SK-N-MC (cell line): ENCODE measurements at regions not wholly inside any gene's neighbourhood (a gene's known extent, or its start where the extent isn't known, plus 50 kb on each side); places are given as distances from the start of the nearest gene placed in this dataset.

Source experiments
- DNase-seq: peaks from one replicate; pipeline ENCODE4 v3.0.0-alpha.2; 2011; ENCODE audit warnings: low read depth, low spot score
- H3K27ac ChIP-seq: fragments of 200-600 bp; sonication (generic); 2 replicates; pipeline ENCODE4 v1.5.1; 2016; ENCODE audit warnings: mixed run types
- H3K36me3 ChIP-seq: fragments of 200-600 bp; sonication (generic); 2 replicates; pipeline ENCODE4 v1.6.1; 2017; ENCODE audit warnings: antibody characterized with exemption, low read length, mixed read lengths; ENCODE audit not compliant: insufficient read depth
- H3K4me3 ChIP-seq: fragments of 200-600 bp; sonication (generic); 2 replicates; pipeline ENCODE4 v1.5.1; 2016
- H3K9ac ChIP-seq: fragments of 200-600 bp; sonication (generic); 2 replicates; pipeline ENCODE4 v1.8.0; 2017; ENCODE audit warnings: mixed run types, mixed read lengths; ENCODE audit not compliant: insufficient read length
- H3K9me3 ChIP-seq: fragments of 200-600 bp; sonication (generic); 2 replicates; pipeline ENCODE4 v1.6.1; 2017; ENCODE audit warnings: low read depth, mild to moderate bottlenecking, antibody characterized with exemption, low read length, moderate library complexity, mixed read lengths
- EZH2 ChIP-seq: fragments of 200-600 bp; sonication (generic); IDR thresholded peaks from one replicate; pipeline ENCODE4 v1.6.1; 2017; ENCODE audit warnings: antibody characterized with exemption
- FOXP2 ChIP-seq: optimal IDR thresholded peaks from 2 replicates; pipeline ENCODE3; 2011; ENCODE audit warnings: mild to moderate bottlenecking, moderate library complexity; ENCODE audit not compliant: insufficient read depth; ENCODE audit errors: extremely low read length, control extremely low read depth
- POLR2AphosphoS5 ChIP-seq: IDR thresholded peaks from 2 replicates; pipeline ENCODE4 v1.6.1; 2012; ENCODE audit warnings: mild to moderate bottlenecking, low read depth, low read length, borderline replicate concordance

GRCh38 chr20:11832397-11832796 lies 85.3 kb upstream of the BTBD3 start:
- no peaks in the 10 kb centered on the region for H3K9me3 ChIP-seq
- DNase-seq, result no peak
- no peaks in the 10 kb centered on the region for H3K36me3 ChIP-seq
- no peak for TF ChIP-seq FOXP2
- TF ChIP-seq EZH2, result no peak
- no peak for TF ChIP-seq POLR2AphosphoS5
- H3K27ac ChIP-seq, result no peak overlapping the region
- no peak overlapping the region for H3K4me3 ChIP-seq
- H3K9ac ChIP-seq, result no peak overlapping the region

DNA sequence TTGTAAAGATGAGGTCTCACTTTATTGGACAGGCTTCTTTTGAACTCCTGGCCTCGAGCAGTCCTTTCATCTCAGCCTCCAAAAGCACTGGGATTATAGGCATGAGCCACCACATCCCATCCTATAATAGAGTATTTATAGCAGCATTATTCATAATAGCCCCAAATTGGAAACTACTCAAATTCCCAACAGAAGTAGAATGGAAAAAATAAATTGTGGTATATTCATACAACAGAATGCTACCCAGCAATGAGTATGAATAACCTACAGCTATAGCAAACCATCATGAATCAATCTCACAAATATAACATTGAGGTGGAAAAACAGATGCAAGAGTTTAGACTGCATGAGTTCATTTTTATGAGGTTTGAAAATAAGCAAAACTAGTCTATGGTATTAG lies 84.8 kb upstream of the BTBD3 start:
- Histone ChIP-seq H3K36me3 (no peaks in the 10 kb centered on the region), H3K9me3 (no peaks in the 10 kb centered on the region), H3K4me3 (no peak overlapping the region), H3K9ac (no peak overlapping the region), H3K27ac (no peak overlapping the region)
- DNase-seq, result no peak
- TF ChIP-seq POLR2AphosphoS5 (no peak), FOXP2 (no peak), EZH2 (no peak)

- no peak overlapping the region for H3K9ac ChIP-seq
- no peaks in the 10 kb centered on the region for H3K9me3 ChIP-seq
- H3K36me3 ChIP-seq, result no peaks in the 10 kb centered on the region
- DNase-seq, result no peak
- H3K4me3 ChIP-seq, result no peak overlapping the region
- no peak overlapping the region for H3K27ac ChIP-seq
- no peak for TF ChIP-seq FOXP2
- TF ChIP-seq EZH2, result no peak
- no peak for TF ChIP-seq POLR2AphosphoS5
Measured at GRCh38 chr20:11833825-11834224, 83.9 kb upstream of the BTBD3 start.

- H3K4me3 ChIP-seq, result no peak overlapping the region
- no peaks in the 10 kb centered on the region for H3K9me3 ChIP-seq
- H3K9ac ChIP-seq, result no peak overlapping the region
- no peak for DNase-seq
- no peak for TF ChIP-seq POLR2AphosphoS5
- TF ChIP-seq EZH2, result no peak
- no peak for TF ChIP-seq FOXP2
- H3K36me3 ChIP-seq, result no peaks in the 10 kb centered on the region
- no peak overlapping the region for H3K27ac ChIP-seq
Measured at GRCh38 chr20:11838076-11838636, 79.5 kb upstream of the BTBD3 start.

DNA sequence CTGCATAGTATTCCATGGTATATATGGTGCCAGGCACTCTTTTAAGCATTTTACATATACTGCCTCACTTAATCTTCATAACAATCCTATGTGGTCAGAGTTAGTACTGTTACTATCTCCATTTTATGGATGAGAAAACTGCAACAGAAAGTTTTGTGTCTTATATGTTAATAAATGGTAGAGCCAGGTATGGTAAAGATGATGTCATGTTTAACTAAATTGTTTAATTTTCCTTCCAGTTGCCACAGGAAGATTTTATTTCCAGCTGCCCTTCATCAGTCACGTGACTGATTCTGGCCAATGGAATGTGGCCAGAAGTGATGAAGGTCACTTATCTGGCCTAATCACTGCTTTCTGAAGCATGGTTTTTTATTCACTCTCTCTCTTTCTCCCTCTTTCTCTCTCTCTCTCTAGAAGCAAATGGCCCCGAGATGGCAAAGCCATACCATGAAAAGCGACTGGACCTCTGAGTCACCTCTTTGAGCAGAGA lies 75.7 kb upstream of the BTBD3 start:
- no peak overlapping the region for H3K4me3 ChIP-seq
- no peak for TF ChIP-seq EZH2
- no peak for TF ChIP-seq POLR2AphosphoS5
- no peak for TF ChIP-seq FOXP2
- H3K9me3 ChIP-seq, result no peaks in the 10 kb centered on the region
- no peaks in the 10 kb centered on the region for H3K36me3 ChIP-seq
- DNase-seq, result no peak
- no peak overlapping the region for H3K9ac ChIP-seq
- no peak overlapping the region for H3K27ac ChIP-seq

- H3K27ac ChIP-seq, result no peak overlapping the region
- no peak overlapping the region for H3K4me3 ChIP-seq
- no peak for DNase-seq
- no peaks in the 10 kb centered on the region for H3K36me3 ChIP-seq
- H3K9me3 ChIP-seq, result no peaks in the 10 kb centered on the region
- no peak overlapping the region for H3K9ac ChIP-seq
- TF ChIP-seq FOXP2, result no peak
Measured at GRCh38 chr20:11843289-11843688, 74.4 kb upstream of the BTBD3 start.

DNA sequence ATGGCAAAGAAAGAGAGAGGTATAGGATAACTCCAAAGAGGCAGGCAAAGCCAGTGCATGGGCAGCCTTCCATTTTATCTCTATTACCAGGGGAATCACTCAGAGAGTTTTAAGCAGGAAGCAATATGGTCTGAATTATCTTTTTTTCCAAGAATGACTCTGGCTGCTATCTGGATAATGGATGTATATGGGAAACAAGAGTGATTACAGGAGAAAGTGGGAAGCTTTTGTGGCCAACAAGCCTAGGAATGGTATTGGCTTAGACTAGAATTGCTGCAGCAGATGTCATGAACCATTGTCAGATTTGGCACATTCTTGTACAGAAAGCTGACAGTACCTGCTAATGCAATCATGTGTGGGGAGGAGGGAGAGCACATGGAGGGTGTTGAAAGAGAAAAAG lies 73.0 kb upstream of the BTBD3 start:
- Histone ChIP-seq H3K27ac (no peak overlapping the region), H3K4me3 (no peak overlapping the region), H3K36me3 (no peaks in the 10 kb centered on the region), H3K9ac (no peak overlapping the region), H3K9me3 (no peaks in the 10 kb centered on the region)
- TF ChIP-seq FOXP2 (no peak), EZH2 (no peak), POLR2AphosphoS5 (no peak)
- DNase-seq, result no peak

DNA sequence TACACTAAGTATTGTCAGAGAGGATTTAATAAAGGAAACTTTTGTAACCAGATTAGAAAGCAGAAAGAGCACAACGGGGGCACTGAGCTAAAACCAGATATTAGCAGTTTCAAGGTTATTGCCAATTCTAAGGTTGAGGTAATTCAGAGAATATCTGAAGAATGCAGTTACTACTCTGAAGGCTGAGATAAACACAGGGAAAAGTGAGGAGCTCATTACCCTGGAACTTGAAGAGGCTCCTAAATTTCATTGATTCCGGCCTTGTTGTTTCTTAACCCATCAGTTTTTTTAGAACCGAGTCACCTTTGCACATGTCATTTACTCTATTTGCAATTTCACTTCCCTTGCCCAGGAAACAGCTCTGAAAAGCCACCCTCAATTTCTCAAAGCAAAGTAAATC lies 72.4 kb upstream of the BTBD3 start:
- Histone ChIP-seq H3K9ac (no peak overlapping the region), H3K4me3 (no peak overlapping the region), H3K27ac (no peak overlapping the region), H3K9me3 (no peaks in the 10 kb centered on the region), H3K36me3 (no peaks in the 10 kb centered on the region)
- DNase-seq, result no peak
- TF ChIP-seq EZH2, result no peak
- no peak for TF ChIP-seq FOXP2
- TF ChIP-seq POLR2AphosphoS5, result no peak

GRCh38 chr20:11846131-11846530 lies 71.6 kb upstream of the BTBD3 start:
- no peak overlapping the region for H3K4me3 ChIP-seq
- no peaks in the 10 kb centered on the region for H3K9me3 ChIP-seq
- TF ChIP-seq POLR2AphosphoS5, result no peak
- TF ChIP-seq FOXP2, result no peak
- TF ChIP-seq EZH2, result no peak
- no peak for DNase-seq
- H3K9ac ChIP-seq, result no peak overlapping the region
- H3K27ac ChIP-seq, result no peak overlapping the region
- no peaks in the 10 kb centered on the region for H3K36me3 ChIP-seq
